ENCODE measurements at regions not wholly inside any gene's neighbourhood (a gene's known extent, or its start where the extent isn't known, plus 50 kb on each side); places are given as distances from the start of the nearest gene placed in this dataset.
"Not testable (repeated sequence)": the region's sequence is repeated elsewhere in the genome, so short reads cannot be mapped to it uniquely, and the experiment has no call there.

DNA sequence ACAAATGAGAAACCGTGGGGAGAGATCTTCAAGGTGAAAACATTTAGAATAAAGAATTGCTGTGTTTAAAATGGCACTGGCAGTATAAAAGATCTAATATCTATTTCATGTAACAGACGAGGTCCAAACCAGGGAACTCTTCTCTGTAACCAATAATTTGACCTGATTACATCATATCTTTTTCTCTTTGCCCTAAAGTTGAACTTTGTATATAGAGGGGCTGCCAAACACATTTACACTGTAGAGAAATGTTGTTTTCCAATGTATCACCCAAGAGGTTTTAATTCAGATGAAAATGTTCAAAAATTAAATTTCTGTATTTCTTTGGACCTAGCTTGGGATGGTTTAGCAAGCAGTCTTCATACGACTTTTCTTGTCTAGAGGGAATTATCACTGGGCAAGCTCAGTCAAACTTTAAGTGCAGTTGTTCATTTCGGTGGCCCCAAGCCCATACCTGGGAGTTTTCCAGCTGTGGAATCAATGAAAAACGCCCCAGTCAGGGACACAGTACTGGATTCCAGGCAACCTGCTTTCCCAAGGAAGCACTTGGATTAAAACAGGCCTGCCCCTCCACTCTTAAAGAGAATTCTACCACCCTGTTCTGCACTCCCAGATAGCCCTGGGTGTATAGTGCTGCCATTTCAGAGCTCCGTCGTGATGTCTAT lies 208.5 kb upstream of the FN1 start:
- no peak for DNase-seq

DNA sequence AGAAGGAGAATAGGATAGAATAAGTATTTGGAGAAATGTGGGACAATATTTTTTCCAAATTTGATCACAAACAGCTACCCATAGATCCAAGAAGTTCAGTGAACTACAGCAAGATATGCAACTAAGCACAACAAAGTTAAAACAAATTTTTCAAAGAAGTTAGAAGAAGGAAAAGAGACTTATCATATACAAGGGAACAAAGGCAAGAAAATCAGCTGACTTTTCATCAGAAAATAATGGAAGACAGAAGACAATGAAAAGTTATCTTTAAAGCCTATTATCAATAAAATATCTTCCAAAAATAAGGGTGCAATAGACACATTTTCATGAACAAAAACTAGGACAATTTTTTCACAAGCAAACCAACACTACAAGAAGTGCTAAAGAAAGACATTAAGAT lies 202.8 kb upstream of the FN1 start:
- no peak for DNase-seq

- no peak for DNase-seq
Measured at GRCh38 chr2:215637651-215638050, 201.8 kb upstream of the FN1 start.

- no peak for DNase-seq
Measured at GRCh38 chr2:215636816-215637215, 200.9 kb upstream of the FN1 start.

DNA sequence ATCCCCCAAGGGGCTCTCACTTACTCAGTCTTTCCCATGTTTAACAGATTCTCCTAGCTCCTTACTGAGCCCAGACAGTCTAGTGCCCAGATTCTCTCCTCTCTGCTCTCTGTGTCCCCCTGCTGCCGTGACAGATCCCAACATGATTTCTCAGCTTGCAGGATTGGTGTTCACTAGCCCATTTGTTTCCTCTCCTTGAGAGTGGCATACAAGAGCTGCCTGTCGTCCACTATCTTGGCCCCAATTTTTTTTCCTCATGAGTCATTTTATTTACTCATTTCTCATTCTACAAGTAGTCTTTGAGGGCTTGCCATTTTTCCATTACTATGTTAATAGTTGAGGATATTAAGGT lies 199.9 kb upstream of the FN1 start:
- no peak for DNase-seq

GRCh38 chr2:215635071-215635787 lies 199.4 kb upstream of the FN1 start:
- no peak for DNase-seq

DNA sequence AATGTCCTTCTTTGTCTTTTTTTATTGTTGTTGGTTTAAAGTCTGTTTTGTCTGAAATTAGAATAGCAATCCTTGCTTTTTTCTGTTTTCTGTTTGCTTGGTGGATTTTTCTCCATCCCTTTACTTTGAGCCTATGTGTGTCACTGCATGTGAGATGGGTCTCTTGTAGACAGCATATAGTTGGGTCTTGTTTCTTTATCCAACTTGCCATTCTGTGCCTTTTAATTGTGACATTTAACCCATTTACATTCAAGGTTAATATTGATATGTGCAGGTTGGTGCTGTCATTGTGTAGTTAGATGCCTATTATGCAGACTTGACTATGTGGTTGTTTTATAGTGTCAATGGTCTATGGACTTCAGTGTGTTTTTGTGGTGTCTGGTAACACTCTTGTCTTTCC lies 197.5 kb upstream of the FN1 start:
- no peak for DNase-seq

DNA sequence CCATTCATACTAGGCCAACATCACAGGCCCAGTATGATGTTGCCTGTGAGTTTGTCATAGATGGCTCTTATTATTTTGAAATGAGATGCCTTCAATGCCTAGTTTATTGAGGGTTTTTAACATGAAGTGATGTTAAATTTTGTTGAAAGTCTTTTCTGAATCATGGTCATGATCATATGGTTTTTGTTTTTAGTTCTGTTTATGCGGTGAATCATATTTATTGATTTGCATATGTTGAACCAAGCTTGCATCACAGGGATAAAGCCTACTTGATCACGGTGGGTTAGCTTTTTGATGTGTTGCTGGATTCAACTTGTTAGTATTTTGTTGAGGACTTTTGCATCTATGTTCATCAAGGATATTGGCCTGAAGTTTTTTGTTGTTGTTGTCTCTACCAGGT lies 195.8 kb upstream of the FN1 start:
- no peak for DNase-seq

- not testable (repeated sequence) for DNase-seq
Measured at GRCh38 chr2:215630796-215631195, 194.9 kb upstream of the FN1 start.

DNA sequence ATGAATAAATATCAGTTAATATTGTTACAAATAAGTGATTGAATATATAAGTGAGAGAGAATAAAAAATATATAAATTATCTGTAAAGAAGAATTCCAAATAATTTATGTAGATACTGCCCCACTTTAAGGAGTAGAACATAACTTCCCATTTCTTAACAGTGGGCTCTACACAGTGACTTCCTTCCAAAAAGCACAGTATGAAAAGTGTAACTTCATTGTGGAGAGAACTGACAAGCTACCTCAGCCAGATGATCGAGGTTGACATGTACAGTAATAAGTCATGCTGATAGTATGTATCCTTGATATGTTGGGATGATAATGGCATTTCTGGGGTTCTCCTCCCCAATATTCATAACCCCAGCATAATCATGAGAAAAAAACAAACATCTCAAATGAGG lies 191.9 kb upstream of the FN1 start:
- no peak for DNase-seq

DNA sequence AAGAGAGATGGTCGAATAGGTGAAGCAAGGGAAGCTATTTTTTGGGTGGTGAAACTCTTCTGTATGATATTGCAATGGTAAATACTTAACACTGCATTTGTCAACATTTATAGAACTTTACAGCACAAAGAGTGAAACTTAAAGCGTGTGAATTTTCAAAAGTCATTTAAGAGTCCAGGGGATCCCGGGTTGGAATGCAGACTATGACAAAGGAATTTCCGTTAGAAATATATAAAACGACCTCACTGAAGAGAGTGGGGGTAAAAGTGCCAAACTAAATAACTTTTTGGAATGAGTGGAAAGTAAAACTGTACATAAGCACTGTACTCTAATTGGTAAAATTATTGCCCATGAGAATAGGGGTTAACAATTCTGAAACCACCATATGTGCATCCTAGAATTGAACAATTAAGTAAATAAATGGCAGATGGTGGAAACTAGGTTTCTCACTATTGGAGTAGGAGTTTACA lies 191.0 kb upstream of the FN1 start:
- DNase-seq, result no peak

DNA sequence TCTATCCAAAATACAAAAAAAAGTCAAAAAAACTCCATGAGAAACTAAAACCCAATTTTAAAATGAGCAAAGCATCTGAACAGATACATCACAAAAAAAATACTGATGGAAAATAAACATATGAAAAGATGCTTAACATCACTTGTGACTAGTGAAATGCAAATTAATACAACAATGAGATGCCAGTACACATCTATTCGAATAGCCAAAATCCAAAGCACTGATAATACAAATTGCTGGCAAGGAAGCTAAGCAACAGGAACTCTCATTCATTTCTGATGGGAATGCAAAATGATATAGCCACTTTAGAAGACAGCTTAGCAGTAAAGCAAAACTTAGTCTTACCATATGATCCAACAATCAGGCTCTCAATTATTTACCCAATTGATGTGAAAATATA lies 190.2 kb upstream of the FN1 start:
- DNase-seq, result no peak

- DNase-seq, result no peak
Measured at GRCh38 chr2:215625207-215625606, 189.3 kb upstream of the FN1 start.

GRCh38 chr2:215624423-215624829 lies 188.6 kb upstream of the FN1 start:
- DNase-seq, result no peak

DNA sequence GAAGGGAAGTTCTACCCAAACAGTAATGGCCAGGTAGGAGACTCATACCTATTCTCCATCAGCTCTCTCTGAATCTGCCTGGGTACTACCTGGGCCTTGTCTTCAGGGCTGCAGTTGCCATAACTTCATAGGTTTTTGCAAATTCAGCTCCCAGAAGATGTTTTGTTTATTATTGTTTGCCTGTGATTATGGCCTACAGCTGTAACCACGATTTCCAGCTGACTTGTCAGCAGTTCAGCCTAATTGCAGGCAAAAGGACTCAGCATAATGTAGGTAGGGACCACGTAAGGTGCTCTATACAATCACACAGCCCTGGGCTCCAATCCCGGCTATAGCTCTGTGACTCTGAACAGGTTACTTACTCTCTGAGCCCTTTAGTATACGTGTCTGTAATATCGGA lies 187.0 kb upstream of the FN1 start:
- DNase-seq, result no peak

GRCh38 chr2:215621381-215621780 lies 185.5 kb upstream of the FN1 start:
- DNase-seq, result no peak

DNA sequence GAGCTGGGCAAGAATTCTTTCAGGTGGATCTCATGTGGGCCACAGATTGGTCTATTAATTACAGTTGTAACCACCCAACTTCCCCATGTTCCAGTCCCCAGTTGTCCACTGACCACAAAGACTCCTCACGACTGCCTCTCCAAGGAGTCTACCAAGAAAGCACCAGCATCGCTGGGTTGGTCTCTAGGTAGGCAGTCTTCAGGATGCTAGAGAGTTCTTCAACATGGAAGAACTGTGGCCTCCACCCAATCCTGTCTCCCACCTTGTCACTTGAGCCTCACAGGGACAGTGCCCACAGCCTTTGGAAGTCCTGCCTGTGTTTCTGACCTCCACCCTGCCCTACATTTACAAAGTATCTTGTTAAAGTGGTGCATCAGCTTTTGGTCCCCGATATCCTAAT lies 184.7 kb upstream of the FN1 start:
- DNase-seq, result no peak

DNA sequence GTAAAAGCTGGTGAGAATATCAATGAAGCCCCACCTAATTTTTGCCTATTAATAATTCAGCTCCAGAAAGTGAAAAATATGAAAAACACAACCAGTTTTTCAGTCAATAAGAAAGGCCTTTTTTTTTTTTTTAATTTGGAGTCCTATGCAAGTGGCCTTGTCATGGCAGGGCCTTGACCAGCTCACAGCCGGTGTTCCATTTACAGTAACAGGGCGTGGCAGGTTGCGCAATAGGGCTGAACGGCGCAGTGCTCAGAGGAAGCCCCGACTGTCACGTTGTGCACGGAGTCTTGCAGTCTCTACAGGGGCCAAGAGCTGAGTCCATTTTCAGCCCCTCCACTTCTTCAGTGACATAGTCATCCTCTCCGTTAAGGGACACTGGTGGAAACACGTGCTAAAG lies 184.1 kb upstream of the FN1 start:
- no peak for DNase-seq

DNA sequence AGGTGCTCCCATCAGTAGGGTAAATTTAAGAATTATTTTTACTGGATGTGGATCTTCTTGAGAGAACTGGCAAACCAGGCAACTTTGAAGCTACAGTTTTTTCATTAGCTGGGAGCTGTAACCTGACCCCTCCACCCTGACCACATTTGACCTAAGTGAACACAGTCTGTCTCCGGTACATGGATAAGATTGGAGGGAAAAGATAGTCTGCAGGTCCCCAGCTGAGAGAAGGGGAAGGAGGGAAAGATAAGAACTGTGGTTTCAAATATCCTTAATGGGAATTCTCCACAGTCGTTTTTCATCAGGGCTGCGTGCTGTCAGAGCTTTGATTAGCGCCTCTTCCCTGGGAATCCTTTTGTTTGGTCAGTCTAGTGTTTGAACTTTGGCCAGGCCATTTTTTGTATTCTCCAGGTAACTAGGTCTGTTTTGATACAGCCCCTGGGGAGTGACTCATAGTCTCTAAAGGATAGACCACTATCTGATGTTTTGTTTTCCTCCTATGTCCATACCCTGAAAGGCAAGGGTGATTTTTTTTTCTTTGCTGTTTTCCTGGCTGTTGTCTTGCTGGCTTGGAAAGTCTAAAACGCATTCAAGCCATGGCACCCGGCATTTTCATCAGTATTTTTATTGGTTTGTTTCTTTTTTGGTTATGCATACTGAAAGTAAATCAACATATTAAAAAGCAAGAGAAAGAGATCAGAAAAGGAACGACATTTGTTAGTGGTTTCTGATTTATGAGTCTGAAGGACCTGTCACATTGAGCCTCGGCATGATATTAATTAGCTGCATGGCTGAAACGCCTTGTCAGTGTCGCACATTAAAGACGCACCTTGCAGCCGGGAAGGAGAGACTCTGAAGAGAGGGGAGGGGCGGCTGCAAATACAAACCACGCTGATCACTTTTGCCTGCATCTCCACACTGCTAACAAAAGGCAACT lies 183.4 kb upstream of the FN1 start:
- DNase-seq, result no peak

DNA sequence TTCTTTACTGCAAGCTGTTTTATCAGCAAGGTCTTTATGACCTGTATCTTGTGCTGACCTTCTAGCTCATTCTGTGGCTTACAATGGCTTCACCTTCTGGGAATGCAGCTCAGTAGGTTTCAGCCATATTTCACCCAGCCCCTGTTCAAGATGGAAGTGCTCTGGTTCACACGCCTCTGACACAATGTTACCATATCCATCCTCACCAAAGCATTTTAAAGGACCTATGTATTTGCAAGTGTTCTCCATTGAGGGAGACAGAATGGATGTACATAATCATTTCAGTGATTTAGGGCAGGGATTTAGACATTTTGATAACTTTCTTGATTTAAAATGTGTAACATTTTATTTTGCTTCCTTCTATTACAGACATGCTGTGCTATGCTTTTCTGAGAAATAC lies 182.3 kb upstream of the FN1 start:
- no peak for DNase-seq

- no peak for DNase-seq
Measured at GRCh38 chr2:215617060-215617824, 181.4 kb upstream of the FN1 start.

GRCh38 chr2:215615803-215616174 lies 179.9 kb upstream of the FN1 start:
- no peak for DNase-seq
